ENCODE measurements at regions not wholly inside any gene's neighbourhood (a gene's known extent, or its start where the extent isn't known, plus 50 kb on each side); places are given as distances from the start of the nearest gene placed in this dataset.

DNA sequence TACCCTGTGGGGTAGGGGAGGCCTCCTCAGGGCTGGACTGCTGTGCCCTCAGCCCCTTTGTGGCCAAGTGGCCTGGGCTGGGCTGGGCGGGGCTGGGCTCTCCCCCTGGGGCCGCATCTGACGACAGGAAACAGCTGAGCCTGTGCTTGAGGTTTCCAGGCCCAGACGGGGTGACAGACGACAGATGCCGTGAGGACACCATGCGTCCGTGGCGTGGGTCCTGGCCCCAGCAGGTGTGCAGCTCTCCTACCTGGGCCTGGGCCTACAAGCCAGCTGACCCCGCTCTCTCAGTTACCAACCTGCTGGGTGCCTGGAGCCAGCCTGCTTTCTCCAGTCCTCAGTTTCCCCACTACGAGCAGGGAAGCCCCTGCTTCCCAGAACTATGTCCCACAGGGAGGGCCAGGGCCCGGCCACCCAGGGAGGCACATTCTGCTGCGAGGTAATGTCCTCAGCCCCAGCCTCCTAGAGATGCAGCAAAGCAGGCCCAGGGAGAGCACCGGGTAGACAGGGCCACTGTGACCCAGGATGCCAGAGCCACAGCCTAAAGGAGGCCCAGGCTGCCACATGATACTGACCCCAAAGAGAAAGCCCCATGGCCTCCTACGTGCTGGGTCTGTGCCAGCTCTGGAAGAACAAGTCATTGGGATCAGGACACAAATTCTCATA is 181.3 kb downstream of the IGLL1 start:
- no peaks in the 10 kb centered on the region for H3K79me1 ChIP-seq (ENCODE audit: insufficient read depth, low read depth, low read length, poor library complexity, severe bottlenecking)
- H2AFZ ChIP-seq (ENCODE audit: low read length) = no peak overlapping the region
- H3K4ac ChIP-seq (ENCODE audit: low read depth, low read length) = no peak overlapping the region
- no peak overlapping the region for H3K4me2 ChIP-seq (ENCODE audit: insufficient read depth, insufficient read length, low read length)
- TF ChIP-seq CTCF (conservative IDR thresholded peaks at IDR 0.05) = no peak
- no peak overlapping the region for H2BK12ac ChIP-seq (ENCODE audit: insufficient read length, low read depth, low read length)
- no peak overlapping the region for H2BK15ac ChIP-seq (ENCODE audit: low read depth, low read length)
- H3K4me3 Mint-ChIP-seq = no peak overlapping the region
- H3K79me2 ChIP-seq (ENCODE audit: insufficient read depth, low read length) = no peaks in the 10 kb centered on the region
- H3K36me3 Mint-ChIP-seq (ENCODE audit: insufficient read depth in 1 of 3, low read depth in 3 of 3) = no peaks in the 10 kb centered on the region
- H3K56ac ChIP-seq (ENCODE audit: insufficient read length, low read depth, low read length) = no peak overlapping the region
- H3K4me1 ChIP-seq (ENCODE audit: insufficient read depth, low read length) = no peaks in the 10 kb centered on the region
- no peak overlapping the region for H2AK5ac ChIP-seq (ENCODE audit: insufficient read length, low read length)
- WGBS (ENCODE audit: extremely low coverage, insufficient read length, low lambda C conversion rate) = no CpG with 5 or more reads among the region's 15 CpGs
- peaks cover 7% of the 10 kb centered on the region for H3K27me3 Mint-ChIP-seq (ENCODE audit: low read depth)
- no peaks in the 10 kb centered on the region for H4K20me1 ChIP-seq (ENCODE audit: control insufficient read depth, insufficient read depth, insufficient read length)
- H3K23ac ChIP-seq (ENCODE audit: insufficient read length, low read depth, low read length) = no peak overlapping the region
- H3K9me3 ChIP-seq (ENCODE audit: control insufficient read depth, low read depth, low read length) = no peaks in the 10 kb centered on the region
- H4K8ac ChIP-seq (replicated peaks; ENCODE audit: insufficient read length, low read depth, low read length) = no peak overlapping the region
- H3K9me3 Mint-ChIP-seq = no peaks in the 10 kb centered on the region
- no peak overlapping the region for H2BK20ac ChIP-seq (ENCODE audit: low read depth, low read length, poor library complexity, severe bottlenecking)
- H3K27ac ChIP-seq (ENCODE audit: insufficient read length, low read depth, low read length) = no peak overlapping the region
- H4K5ac ChIP-seq (ENCODE audit: insufficient read length, low read depth, low read length) = no peak overlapping the region
- H3T11ph ChIP-seq (ENCODE audit: low read length) = no peak overlapping the region
- no peak overlapping the region for H3K18ac ChIP-seq (ENCODE audit: insufficient read length, low read depth, low read length)
- H3K27me3 ChIP-seq (ENCODE audit: insufficient read depth, low read length) = no peaks in the 10 kb centered on the region
- H2BK5ac ChIP-seq (ENCODE audit: insufficient read length, low read length) = no peak overlapping the region
- H3K4me1 Mint-ChIP-seq = peaks cover 2 to 3% of the 10 kb centered on the region in 2 experiments; a peak in 2 of 4 replicates
- no peak overlapping the region for H4K91ac ChIP-seq (ENCODE audit: insufficient read length, low read depth, low read length)
- H3K23me2 ChIP-seq (ENCODE audit: insufficient read length, low read depth, low read length, poor library complexity, severe bottlenecking) = peaks cover 8% of the 10 kb centered on the region
- DNase-seq = no peak
- H3K9ac ChIP-seq (ENCODE audit: extremely low read depth, insufficient read length, low read length) = no peak overlapping the region
- H3K27ac Mint-ChIP-seq = no peak overlapping the region
- H2BK120ac ChIP-seq (ENCODE audit: low read depth, low read length, poor library complexity, severe bottlenecking) = no peak overlapping the region
- no peak overlapping the region for H3K14ac ChIP-seq (ENCODE audit: insufficient read depth, low read length)

Measured in H9 (cell line).